OCI-LY7 (cell line): ENCODE measurements at regions not wholly inside any gene's neighbourhood (a gene's known extent, or its start where the extent isn't known, plus 50 kb on each side); places are given as distances from the start of the nearest gene placed in this dataset.

Source experiments
- BruUV-seq: library from RNA; stranded (reverse); fragments of 400-500 nt; replicated peaks from 2 replicates; lab custom pipeline; 2021; lab: Mats Ljungman, UMichigan
- CTCF ChIA-PET: fragments of 300-600 bp; sonication (Branson Sonifier 250); formaldehyde crosslinking; loops from one replicate; lab custom pipeline; 2022; ENCODE audit warnings: antibody characterized with exemption; ENCODE audit not compliant: unreplicated experiment; lab: Charles Lee
- POLR2A ChIA-PET: fragments of 300-600 bp; sonication (Branson Sonifier 250); formaldehyde crosslinking; loops from one replicate; lab custom pipeline; 2022; ENCODE audit warnings: antibody characterized with exemption; lab: Charles Lee
- DNase-seq: peaks from one replicate; pipeline ENCODE4 v3.0.0-alpha.2; 2015; ENCODE audit warnings: low spot score
- H2AFZ ChIP-seq: fragments of 200-600 bp; sonication (generic), shearing (Covaris generic); 2 replicates; pipeline ENCODE4 v1.6.1; 2014; ENCODE audit warnings: mild to moderate bottlenecking, antibody characterized with exemption, low read length, moderate library complexity
- H3K27ac ChIP-seq: fragments of 200-600 bp; sonication (generic); 2 replicates; pipeline ENCODE4 v1.5.1; 2014; ENCODE audit warnings: mixed run types, low read depth, mild to moderate bottlenecking, moderate library complexity, low read length, inconsistent platforms; ENCODE audit not compliant: poor library complexity, severe bottlenecking
- H3K36me3 ChIP-seq: fragments of 200-600 bp; sonication (generic); 2 replicates; pipeline ENCODE4 v1.6.1; 2014; ENCODE audit warnings: mild to moderate bottlenecking, antibody characterized with exemption, low read length, moderate library complexity, mixed read lengths; ENCODE audit not compliant: insufficient read depth
- H3K4me1 ChIP-seq: fragments of 200-600 bp; sonication (generic); 2 replicates; pipeline ENCODE4 v1.5.1; 2014; ENCODE audit warnings: mild to moderate bottlenecking, low read length; ENCODE audit not compliant: insufficient read depth, poor library complexity, severe bottlenecking
- H3K4me2 ChIP-seq: fragments of 200-600 bp; sonication (generic); 2 replicates; pipeline ENCODE4 v1.6.1; 2014; ENCODE audit warnings: mild to moderate bottlenecking, low read length
- H3K4me3 ChIP-seq: fragments of 200-600 bp; sonication (generic); 2 replicates; pipeline ENCODE4 v1.5.1; 2014; ENCODE audit warnings: mild to moderate bottlenecking, low read depth, low read length; ENCODE audit not compliant: poor library complexity, severe bottlenecking
- H3K79me2 ChIP-seq: fragments of 200-600 bp; sonication (generic); 2 replicates; pipeline ENCODE4 v1.6.1; 2016; ENCODE audit warnings: low read depth, mild to moderate bottlenecking, low read length, moderate library complexity, mixed read lengths; ENCODE audit not compliant: insufficient read depth
- H3K9me2 ChIP-seq: fragments of 200-600 bp; sonication (generic); 2 replicates; pipeline ENCODE4 v1.6.1; 2016; ENCODE audit warnings: mild to moderate bottlenecking, low read length, mixed read lengths; ENCODE audit not compliant: insufficient read depth
- H3K9me3 ChIP-seq: fragments of 200-600 bp; sonication (generic); 2 replicates; pipeline ENCODE4 v1.6.1; 2014; ENCODE audit warnings: mild to moderate bottlenecking, mixed run types, low read length, mixed read lengths
- H4K20me1 ChIP-seq: fragments of 200-600 bp; sonication (generic); 2 replicates; pipeline ENCODE4 v1.6.1; 2014; ENCODE audit warnings: mild to moderate bottlenecking, antibody characterized with exemption, low read length, moderate library complexity, mixed read lengths; ENCODE audit not compliant: insufficient read depth
- EZH2phosphoT487 ChIP-seq: fragments of 200-600 bp; sonication (generic); IDR thresholded peaks from 2 replicates; pipeline ENCODE4 v1.6.1; 2018; ENCODE audit warnings: low read depth, borderline replicate concordance, mild to moderate bottlenecking, mixed run types, antibody characterized with exemption, low read length, moderate library complexity, mixed read lengths
- intact Hi-C: fragments of 100-400 bp; cut with micrococcal nuclease; formaldehyde crosslinking; loops from one replicate; pipeline ENCODE4 v1.10.0; 2022; ENCODE audit not compliant: unreplicated experiment
- TF ChIP-seq, protein P1 (sequence below): fragments of 200-600 bp; sonication (generic); conservative IDR thresholded peaks from 2 replicates; pipeline ENCODE4 v1.5.1; 2014; ENCODE audit warnings: mild to moderate bottlenecking, antibody characterized with exemption, low read length, moderate library complexity, mixed read lengths

GRCh38 chr13:50671497-50671850, 172.0 kb downstream of the DLEU7 start:
- no peak overlapping the region for H3K27ac ChIP-seq
- BruUV-seq = no TSS peak
- H3K9me2 ChIP-seq = no peaks in the 10 kb centered on the region
- no peak overlapping the region for H3K4me3 ChIP-seq
- no peaks in the 10 kb centered on the region for H3K36me3 ChIP-seq
- ChIA-PET POLR2A (no interaction called here), CTCF (no interaction called here)
- DNase-seq = no peak
- H4K20me1 ChIP-seq = no peaks in the 10 kb centered on the region
- H3K4me2 ChIP-seq = no peak overlapping the region
- no peaks in the 10 kb centered on the region for H3K9me3 ChIP-seq
- no peak overlapping the region for H2AFZ ChIP-seq
- no peak for TF ChIP-seq EZH2phosphoT487
- TF ChIP-seq, protein P1, sequence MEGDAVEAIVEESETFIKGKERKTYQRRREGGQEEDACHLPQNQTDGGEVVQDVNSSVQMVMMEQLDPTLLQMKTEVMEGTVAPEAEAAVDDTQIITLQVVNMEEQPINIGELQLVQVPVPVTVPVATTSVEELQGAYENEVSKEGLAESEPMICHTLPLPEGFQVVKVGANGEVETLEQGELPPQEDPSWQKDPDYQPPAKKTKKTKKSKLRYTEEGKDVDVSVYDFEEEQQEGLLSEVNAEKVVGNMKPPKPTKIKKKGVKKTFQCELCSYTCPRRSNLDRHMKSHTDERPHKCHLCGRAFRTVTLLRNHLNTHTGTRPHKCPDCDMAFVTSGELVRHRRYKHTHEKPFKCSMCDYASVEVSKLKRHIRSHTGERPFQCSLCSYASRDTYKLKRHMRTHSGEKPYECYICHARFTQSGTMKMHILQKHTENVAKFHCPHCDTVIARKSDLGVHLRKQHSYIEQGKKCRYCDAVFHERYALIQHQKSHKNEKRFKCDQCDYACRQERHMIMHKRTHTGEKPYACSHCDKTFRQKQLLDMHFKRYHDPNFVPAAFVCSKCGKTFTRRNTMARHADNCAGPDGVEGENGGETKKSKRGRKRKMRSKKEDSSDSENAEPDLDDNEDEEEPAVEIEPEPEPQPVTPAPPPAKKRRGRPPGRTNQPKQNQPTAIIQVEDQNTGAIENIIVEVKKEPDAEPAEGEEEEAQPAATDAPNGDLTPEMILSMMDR = no peak
- intact Hi-C loops = no loop called here
- no peaks in the 10 kb centered on the region for H3K79me2 ChIP-seq
- H3K4me1 ChIP-seq = no peaks in the 10 kb centered on the region

GRCh38 chr13:50672025-50672424, 171.5 kb downstream of the DLEU7 start:
- ChIA-PET POLR2A (interaction anchor here (0.6 to 1.9 kb wide), 4 partner anchors 10 to 30 kb away, joined by 3 to 4 read pairs (median 4); no protein-coding TSS in a partner anchor), CTCF (no interaction called here)
- DNase-seq = no peak
- Histone ChIP-seq H3K4me3 (no peak overlapping the region), H4K20me1 (no peaks in the 10 kb centered on the region), H3K4me2 (no peak overlapping the region), H3K4me1 (no peaks in the 10 kb centered on the region), H3K9me3 (no peaks in the 10 kb centered on the region), H3K27ac (no peak overlapping the region), H2AFZ (no peak overlapping the region), H3K36me3 (no peaks in the 10 kb centered on the region), H3K9me2 (no peaks in the 10 kb centered on the region), H3K79me2 (no peaks in the 10 kb centered on the region)
- no peak for TF ChIP-seq EZH2phosphoT487
- TF ChIP-seq, protein P1 = no peak
- intact Hi-C loops = no loop called here
- BruUV-seq = no TSS peak

DNA sequence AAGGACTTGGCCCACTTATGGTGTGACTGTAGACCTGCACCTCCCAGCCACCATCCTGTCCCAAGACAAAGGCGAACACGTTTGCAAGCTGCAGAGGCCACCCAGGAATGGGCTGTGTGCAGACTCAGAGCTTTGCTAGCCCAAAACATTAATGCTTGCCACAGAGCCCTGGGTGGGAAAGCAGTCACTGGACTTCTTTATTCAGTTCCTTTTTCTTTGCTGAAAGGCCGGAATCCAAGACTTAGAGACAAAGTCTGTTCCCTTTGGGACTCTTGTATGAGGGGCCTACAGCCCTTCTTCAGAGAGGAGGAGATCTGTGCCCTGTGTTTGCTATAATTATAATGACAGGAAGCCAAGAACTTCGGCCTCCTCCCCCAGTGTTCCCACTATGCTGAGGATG, 167.8 kb downstream of the DLEU7 start:
- no TSS peak for BruUV-seq
- Histone ChIP-seq H3K79me2 (no peaks in the 10 kb centered on the region), H3K9me2 (no peaks in the 10 kb centered on the region), H3K4me2 (no peak overlapping the region), H3K4me3 (no peak overlapping the region), H3K36me3 (no peaks in the 10 kb centered on the region), H4K20me1 (no peaks in the 10 kb centered on the region), H3K27ac (no peak overlapping the region), H2AFZ (no peak overlapping the region), H3K4me1 (no peaks in the 10 kb centered on the region), H3K9me3 (no peaks in the 10 kb centered on the region)
- intact Hi-C loops = no loop called here
- DNase-seq = no peak
- ChIA-PET POLR2A (interaction anchor here (0.9 kb wide), 1 partner anchor 187 kb away, joined by 3 read pairs; no protein-coding TSS in a partner anchor), CTCF (no interaction called here)
- no peak for TF ChIP-seq EZH2phosphoT487
- TF ChIP-seq, protein P1 = no peak
